ENCODE measurements at regions not wholly inside any gene's neighbourhood (a gene's known extent, or its start where the extent isn't known, plus 50 kb on each side); places are given as distances from the start of the nearest gene placed in this dataset.
"Not testable (repeated sequence)": the region's sequence is repeated elsewhere in the genome, so short reads cannot be mapped to it uniquely, and the experiment has no call there.

- no peak for DNase-seq
Measured at GRCh38 chr6:81088145-81088544, 664.3 kb downstream of the TENT5A start.

DNA sequence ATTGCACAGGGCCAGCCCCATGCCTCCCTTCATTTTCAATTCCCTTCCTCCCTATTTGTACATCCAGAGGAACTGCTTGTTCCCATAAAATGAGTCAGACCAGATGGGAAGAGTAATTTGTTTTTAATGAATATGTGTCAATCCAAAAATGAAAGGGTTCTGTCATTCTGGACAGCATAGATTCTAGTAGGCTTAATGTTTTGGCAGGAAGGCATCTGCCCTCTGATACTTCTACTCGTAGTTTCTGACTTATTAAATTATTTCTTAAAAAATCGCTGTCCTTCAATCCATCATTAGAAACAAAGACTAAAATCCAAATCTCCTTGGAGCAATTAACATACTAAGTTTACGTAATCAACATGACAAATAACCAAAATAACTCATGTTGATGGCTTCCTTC, 665.5 kb downstream of the TENT5A start:
- DNase-seq, result no peak

GRCh38 chr6:81085431-81085790, 667.1 kb downstream of the TENT5A start:
- no peak for DNase-seq

GRCh38 chr6:81084776-81085430, 667.6 kb downstream of the TENT5A start:
- no peak for DNase-seq

DNA sequence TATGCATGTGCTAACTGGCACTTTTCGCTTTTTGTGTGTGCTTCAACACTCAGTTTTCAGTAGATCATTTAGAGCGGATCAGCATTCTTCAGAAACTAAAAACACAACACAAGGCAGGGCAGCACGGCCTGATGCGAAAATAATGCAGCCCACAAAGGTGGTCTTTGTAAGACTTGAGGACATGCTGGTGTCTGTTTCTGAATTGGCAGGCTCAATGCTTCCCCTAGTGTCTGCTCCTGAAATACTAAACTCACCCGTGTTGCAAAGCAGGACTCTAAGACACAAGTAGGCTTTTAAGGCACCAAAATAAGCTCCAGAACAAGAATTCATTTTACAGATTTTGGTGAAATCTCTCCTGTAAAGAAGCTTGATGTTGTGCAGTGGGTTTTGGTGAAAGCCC, 676.5 kb downstream of the TENT5A start:
- no peak for DNase-seq

DNA sequence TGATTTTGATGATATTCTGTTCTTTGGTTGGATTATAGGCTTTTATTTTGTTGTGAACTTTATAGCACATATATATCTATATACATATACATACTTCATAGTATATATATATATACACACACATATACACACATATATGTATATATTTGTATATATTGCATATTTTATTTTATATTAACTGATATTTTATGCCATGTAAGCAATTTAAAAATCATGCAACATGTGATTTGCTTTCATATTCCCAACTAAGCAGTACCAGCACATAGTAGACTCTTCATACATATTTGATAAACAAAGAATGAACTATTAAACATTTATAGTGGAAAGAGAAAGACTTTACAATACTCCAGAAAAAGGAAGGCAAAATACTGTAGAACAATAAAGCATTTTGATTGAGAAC, 679.2 kb downstream of the TENT5A start:
- DNase-seq, result no peak

- no peak for DNase-seq
Measured at GRCh38 chr6:81071121-81071520, 681.4 kb downstream of the TENT5A start.

DNA sequence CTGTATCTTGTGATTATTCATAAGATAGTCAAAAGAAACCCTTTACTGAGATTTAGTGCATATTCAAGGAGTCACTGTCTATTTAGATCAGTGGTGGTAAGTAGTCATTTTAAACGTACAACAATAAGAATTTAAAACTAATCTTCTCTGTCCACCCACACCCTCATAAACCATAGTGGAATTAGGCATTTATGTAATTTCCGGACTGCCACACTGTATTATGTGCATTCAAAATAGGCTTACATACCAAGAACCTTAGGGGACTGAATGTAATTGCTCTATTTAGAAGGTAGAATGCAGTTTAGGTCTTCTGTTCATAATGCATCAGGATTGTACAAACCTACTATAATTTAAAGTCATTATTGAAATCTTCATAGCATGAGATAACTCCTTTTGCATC, 685.4 kb downstream of the TENT5A start:
- no peak for DNase-seq

GRCh38 chr6:81063891-81064290, 688.6 kb downstream of the TENT5A start:
- DNase-seq, result no peak

- no peak for DNase-seq
Measured at GRCh38 chr6:81054036-81054435, 698.4 kb downstream of the TENT5A start.

DNA sequence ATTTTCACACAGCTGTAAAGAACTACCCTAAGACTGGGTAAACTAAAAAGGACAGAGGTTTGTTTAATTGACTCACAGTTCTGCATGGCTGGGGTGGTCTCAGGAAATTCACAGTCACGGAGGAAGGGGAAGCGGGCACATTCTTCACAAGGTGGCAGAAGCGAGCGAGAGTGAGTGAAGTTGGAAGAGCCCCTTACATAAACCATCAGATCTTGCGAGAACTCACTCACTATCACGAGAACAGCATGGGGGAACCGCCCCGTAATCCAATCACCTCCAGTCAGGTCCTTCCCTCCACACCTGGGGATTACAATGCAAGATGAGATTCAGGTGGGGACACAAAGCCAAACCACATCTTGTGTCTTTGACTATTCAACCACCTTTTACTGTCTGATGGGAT, 700.5 kb downstream of the TENT5A start:
- no peak for DNase-seq

GRCh38 chr6:81049425-81050042, 702.9 kb downstream of the TENT5A start:
- no peak for DNase-seq

GRCh38 chr6:81031416-81031815, 721.1 kb downstream of the TENT5A start:
- DNase-seq, result no peak

DNA sequence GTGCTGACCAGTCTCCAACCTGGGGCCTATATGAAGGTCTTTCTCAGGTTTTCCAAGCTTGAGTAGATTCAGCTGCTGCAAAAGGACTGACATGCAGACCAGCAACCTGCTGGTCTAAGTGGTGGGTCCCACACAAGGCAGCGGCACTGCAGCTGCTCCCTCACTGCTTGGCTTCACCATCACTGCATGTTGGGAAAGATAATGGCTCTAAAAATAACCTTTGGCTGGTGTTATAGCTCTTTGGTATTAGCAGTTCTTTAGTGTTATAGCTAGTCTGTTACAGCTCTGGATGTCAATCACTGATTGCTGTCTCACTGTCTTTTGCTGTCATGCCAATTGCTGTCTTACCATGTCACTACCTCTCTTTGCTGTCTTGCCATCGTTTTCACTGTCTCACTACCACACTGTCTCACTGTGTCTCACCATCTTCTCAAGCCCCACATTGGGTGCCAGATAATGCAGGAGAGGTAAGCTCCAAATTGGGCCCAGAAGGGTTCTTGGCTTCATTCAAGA, 726.4 kb downstream of the TENT5A start:
- DNase-seq, result no peak

GRCh38 chr6:81023709-81024108, 728.8 kb downstream of the TENT5A start:
- no peak for DNase-seq

- no peak for DNase-seq
Measured at GRCh38 chr6:81023007-81023582, 729.4 kb downstream of the TENT5A start.

DNA sequence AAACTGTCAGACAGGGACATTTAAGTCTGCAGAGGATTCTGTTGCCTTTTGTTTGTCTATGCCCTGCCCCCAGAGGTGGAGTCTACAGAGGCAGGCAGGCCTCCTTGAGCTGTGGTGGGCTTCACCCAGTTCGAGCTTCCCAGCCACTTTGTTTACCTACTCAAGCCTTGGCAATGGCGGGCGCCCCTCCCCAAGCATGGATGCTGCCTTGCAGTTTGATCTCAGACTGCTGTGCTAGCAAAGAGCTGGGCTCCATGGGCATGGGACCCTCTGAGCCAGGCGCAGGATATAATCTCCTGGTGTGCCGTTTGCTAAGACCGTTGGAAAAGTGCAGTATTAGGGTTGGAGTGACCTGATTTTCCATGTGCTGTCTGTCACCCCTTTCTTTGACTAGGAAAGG, 734.9 kb downstream of the TENT5A start:
- not testable (repeated sequence) for DNase-seq

DNA sequence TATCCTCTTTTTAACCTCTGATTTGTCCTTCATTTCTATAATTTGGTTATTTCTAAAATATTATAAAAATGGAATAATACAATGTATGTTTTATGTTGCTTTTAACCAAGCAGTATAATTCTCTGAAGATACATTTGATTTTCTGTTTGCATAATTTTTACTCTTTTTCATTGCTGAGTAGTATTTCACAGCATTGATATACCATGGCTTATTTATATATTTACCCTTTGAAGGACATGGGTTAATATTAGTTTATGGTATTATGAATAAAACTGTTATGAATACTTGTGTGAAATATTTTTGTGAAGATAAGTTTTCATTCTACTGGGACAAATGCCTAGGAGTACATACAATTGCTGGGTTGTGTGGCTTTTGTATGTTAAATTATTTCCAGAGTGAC, 748.6 kb downstream of the TENT5A start:
- no peak for DNase-seq

DNA sequence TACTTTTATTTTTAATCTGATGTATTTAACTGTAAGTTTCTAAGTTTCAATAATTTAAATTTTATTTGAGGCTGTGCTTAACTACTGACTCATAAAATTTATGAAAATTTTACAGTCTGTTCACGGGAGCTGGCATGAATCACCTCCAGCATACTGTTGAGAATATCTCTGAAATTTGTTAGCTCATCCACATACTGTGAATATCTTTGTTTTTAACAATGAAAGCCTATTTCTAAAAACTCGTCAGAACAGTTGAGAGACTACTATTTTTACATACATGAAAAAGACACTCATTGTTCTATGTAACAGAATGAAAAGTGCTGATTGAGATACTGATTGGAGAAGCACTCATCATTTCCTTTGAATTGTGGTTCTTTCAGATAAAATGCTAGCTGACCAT, 749.3 kb downstream of the TENT5A start:
- no peak for DNase-seq

DNA sequence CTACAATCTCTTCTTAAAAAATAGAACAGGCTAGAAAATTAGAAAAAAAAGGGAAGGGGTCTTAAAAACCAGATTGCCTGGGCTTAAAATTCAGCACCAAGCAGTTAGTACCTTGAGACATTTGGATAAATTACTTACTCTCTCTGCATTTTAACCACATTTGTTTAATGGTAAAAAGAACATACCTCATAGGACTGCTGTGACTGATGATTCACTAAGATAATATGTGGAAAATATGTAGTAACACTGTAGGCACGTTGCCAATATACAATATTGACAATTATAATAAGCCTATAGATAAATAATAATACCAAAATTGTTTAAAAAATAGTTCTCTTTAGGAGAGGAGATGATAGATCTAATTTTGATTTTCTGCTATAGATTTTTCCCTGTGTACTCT, 750.4 kb downstream of the TENT5A start:
- no peak for DNase-seq

DNA sequence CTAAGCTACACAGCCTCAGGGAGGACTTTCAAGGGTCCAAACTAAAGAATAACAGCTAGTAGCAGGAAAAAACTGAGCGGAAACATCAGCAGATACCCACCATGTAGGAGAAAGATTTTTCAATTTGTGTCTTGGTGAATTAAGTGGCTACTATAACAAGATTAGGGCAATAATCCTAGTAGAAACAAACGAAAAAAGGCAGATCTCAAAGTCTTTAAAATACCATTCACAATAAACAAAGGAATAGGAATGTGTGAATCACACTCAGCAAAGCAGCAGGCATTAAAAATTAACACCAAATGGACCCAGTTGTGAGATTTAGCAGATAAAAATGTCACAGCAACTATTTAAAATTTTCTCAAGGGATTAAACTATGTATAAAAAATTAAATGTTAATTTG, 761.2 kb downstream of the TENT5A start:
- DNase-seq, result no peak

GRCh38 chr6:80988892-80989291, 763.6 kb downstream of the TENT5A start:
- DNase-seq, result no peak

GRCh38 chr6:80988286-80988685, 764.2 kb downstream of the TENT5A start:
- DNase-seq, result no peak

- DNase-seq, result not testable (repeated sequence)
Measured at GRCh38 chr6:80981226-80981625, 771.3 kb downstream of the TENT5A start.

DNA sequence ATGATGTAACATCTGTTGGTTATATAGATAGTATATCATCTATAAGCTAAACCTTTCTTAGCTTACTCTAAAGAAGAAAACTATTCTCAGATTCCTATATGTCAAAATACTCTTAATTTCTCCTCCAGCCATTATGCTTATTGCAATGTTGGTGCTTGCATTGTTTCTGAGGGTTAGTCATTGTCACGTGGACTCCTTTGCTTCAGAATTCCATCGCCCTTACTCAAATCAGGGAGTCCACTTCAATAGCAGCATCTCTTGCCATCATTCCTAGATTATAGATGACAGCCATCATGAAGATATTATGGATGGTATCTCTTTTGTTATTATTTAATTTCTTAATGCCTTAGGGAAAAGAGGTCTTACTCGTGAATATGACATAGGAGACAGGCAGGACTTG, 776.1 kb downstream of the TENT5A start:
- DNase-seq, result no peak
